ENCODE measurements at regions not wholly inside any gene's neighbourhood (a gene's known extent, or its start where the extent isn't known, plus 50 kb on each side); places are given as distances from the start of the nearest gene placed in this dataset.

GRCh38 chr5:68884144-68884754, 209.6 kb upstream of the SLC30A5 start:
- H3K4me1 ChIP-seq (ENCODE audit: control insufficient read depth, low read length), result no peaks in the 10 kb centered on the region
- H3K4me3 ChIP-seq (ENCODE audit: low read length), result no peak overlapping the region
- H3K4me2 ChIP-seq (ENCODE audit: low read length), result no peak overlapping the region
- H3F3A ChIP-seq (ENCODE audit: control insufficient read depth, insufficient read depth), result no peaks in the 10 kb centered on the region
- no peaks in the 10 kb centered on the region for H3K9me2 ChIP-seq (replicated peaks; ENCODE audit: control insufficient read depth, low read length)
- TF ChIP-seq EZH2phosphoT487 (IDR thresholded peaks at IDR 0.05; ENCODE audit: borderline replicate concordance, low read length), result no peak
- no peak for TF ChIP-seq CTCF (IDR thresholded peaks at IDR 0.05; ENCODE audit: low read depth, low read length, poor library complexity, severe bottlenecking)
- H3K9me3 ChIP-seq (ENCODE audit: control insufficient read depth, insufficient read depth, low read length), result no peaks in the 10 kb centered on the region
- H3K36me3 ChIP-seq (ENCODE audit: control insufficient read depth, low read length), result no peaks in the 10 kb centered on the region
- H3K27me3 ChIP-seq (ENCODE audit: control insufficient read depth, low read length), result peaks cover 4% of the 10 kb centered on the region; the same call in 1 of the 2 replicates
- no peak overlapping the region for H3K27ac ChIP-seq (ENCODE audit: low read depth, low read length)
- H3K79me2 ChIP-seq (ENCODE audit: control insufficient read depth, low read length), result no peaks in the 10 kb centered on the region
- H4K20me1 ChIP-seq (ENCODE audit: control insufficient read depth, insufficient read depth, low read depth, low read length), result no peaks in the 10 kb centered on the region

DNA sequence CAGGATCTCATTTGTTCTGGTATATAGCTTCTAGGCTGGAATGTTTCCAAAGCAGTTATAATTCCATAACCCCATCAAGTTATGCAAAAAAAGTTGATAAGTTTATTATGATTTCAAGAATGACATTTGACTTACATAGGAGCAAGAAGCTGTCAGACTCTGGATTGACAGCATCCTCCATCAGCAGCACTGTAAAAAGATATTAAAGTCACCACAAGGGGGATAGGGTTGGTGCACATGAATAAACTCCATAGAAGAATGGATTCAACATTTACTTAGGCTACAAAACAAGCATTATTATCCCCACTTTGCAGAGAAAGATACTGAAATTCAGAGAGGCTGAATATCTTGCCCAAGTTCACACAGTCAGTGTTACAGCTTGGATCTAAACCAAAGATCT, 208.9 kb upstream of the SLC30A5 start:
- Histone ChIP-seq H3K4me1 (ENCODE audit: control insufficient read depth, low read length) (no peaks in the 10 kb centered on the region), H3K27ac (ENCODE audit: low read depth, low read length) (no peak overlapping the region), H3K4me3 (ENCODE audit: low read length) (no peak overlapping the region), H3F3A (ENCODE audit: control insufficient read depth, insufficient read depth) (no peaks in the 10 kb centered on the region), H3K4me2 (ENCODE audit: low read length) (no peak overlapping the region), H3K9me2 (replicated peaks; ENCODE audit: control insufficient read depth, low read length) (no peaks in the 10 kb centered on the region), H3K27me3 (ENCODE audit: control insufficient read depth, low read length) (peaks cover 4% of the 10 kb centered on the region; the same call in 1 of the 2 replicates), H3K79me2 (ENCODE audit: control insufficient read depth, low read length) (no peaks in the 10 kb centered on the region), H4K20me1 (ENCODE audit: control insufficient read depth, insufficient read depth, low read depth, low read length) (no peaks in the 10 kb centered on the region), H3K36me3 (ENCODE audit: control insufficient read depth, low read length) (no peaks in the 10 kb centered on the region), H3K9me3 (ENCODE audit: control insufficient read depth, insufficient read depth, low read length) (no peaks in the 10 kb centered on the region)
- TF ChIP-seq CTCF (IDR thresholded peaks at IDR 0.05; ENCODE audit: low read depth, low read length, poor library complexity, severe bottlenecking) (peak; percentile 41), EZH2phosphoT487 (IDR thresholded peaks at IDR 0.05; ENCODE audit: borderline replicate concordance, low read length) (no peak)

- Histone ChIP-seq H3K27ac (ENCODE audit: low read depth, low read length) (no peak overlapping the region), H3K4me3 (ENCODE audit: low read length) (no peak overlapping the region), H3K36me3 (ENCODE audit: control insufficient read depth, low read length) (no peaks in the 10 kb centered on the region), H4K20me1 (ENCODE audit: control insufficient read depth, insufficient read depth, low read depth, low read length) (no peaks in the 10 kb centered on the region), H3K4me1 (ENCODE audit: control insufficient read depth, low read length) (no peaks in the 10 kb centered on the region), H3K79me2 (ENCODE audit: control insufficient read depth, low read length) (no peaks in the 10 kb centered on the region), H3K4me2 (ENCODE audit: low read length) (no peak overlapping the region), H3K9me2 (replicated peaks; ENCODE audit: control insufficient read depth, low read length) (no peaks in the 10 kb centered on the region), H3F3A (ENCODE audit: control insufficient read depth, insufficient read depth) (no peaks in the 10 kb centered on the region), H3K9me3 (ENCODE audit: control insufficient read depth, insufficient read depth, low read length) (no peaks in the 10 kb centered on the region), H3K27me3 (ENCODE audit: control insufficient read depth, low read length) (no peaks in the 10 kb centered on the region; the same call in 1 of the 2 replicates)
- TF ChIP-seq CTCF (IDR thresholded peaks at IDR 0.05; ENCODE audit: low read depth, low read length, poor library complexity, severe bottlenecking), result no peak
- TF ChIP-seq EZH2phosphoT487 (IDR thresholded peaks at IDR 0.05; ENCODE audit: borderline replicate concordance, low read length), result no peak
These were observed 207.0 kb upstream of the SLC30A5 start for GRCh38 chr5:68886814-68887213.

All from DOHH2 (cell line).